ENCODE measurements at regions not wholly inside any gene's neighbourhood (a gene's known extent, or its start where the extent isn't known, plus 50 kb on each side); places are given as distances from the start of the nearest gene placed in this dataset.

DNA sequence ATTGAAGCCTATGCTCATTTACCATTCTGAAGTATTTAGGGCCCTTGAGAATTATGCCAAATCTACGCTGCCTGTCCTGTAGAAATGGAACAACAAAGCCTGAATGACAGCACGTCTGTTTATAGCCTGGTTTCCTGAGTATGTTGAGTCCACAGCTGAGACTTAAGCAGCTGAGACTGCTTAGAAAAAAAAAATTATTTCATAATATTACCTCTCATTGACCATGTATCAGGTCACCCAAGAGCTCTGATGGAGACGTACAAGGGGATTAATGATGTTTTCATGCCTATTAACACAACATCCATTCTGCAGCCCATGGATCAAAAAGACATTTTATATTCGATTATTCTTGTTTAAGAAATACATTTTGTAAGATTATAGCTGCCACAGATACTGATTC is 387.2 kb upstream of the NCAM2 start:
- DNase-seq (ENCODE audit: low spot score) (no peak), FAIRE-seq (no peak)

DNA sequence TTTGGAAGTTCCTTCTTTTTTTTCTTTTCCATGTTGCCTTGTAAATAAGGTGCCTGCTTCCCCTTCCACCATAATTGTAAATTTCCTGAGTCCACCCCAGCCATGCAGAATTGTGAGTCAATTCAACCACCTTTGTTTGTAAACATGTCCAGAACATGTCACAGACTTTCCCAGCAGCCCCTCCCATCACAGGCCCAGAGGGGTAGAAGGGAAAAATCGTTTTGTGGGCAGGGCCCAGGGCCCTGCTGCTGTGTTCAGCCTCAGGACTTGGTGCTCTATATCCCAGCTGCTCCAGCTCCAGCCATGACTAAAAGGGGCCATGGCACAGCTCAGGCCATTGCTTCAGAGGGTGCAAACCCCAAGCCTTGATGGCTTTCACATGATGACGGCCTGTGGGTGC is 384.6 kb upstream of the NCAM2 start:
- FAIRE-seq (no peak), DNase-seq (ENCODE audit: low spot score) (no peak)

DNA sequence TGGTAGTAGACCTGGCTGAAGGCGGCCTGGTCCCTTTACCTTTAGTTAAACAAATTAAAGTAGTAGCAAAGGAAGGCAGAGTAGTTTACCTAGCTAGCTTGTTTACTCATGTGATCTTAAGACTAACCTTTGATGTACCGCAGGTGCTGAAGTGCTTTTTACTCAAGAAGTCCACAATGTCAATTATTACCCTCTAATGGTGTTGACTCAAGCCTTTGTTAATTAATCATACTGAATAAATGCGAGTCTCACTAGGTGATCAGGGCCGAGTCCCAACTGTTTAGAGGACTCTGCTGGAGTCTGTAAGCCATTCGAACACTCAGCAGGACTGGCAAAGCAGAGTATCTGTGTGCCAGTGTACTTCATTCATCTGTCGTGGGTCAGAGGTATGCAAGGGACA is 381.1 kb upstream of the NCAM2 start:
- DNase-seq (ENCODE audit: low spot score) (no peak), FAIRE-seq (no peak)

DNA sequence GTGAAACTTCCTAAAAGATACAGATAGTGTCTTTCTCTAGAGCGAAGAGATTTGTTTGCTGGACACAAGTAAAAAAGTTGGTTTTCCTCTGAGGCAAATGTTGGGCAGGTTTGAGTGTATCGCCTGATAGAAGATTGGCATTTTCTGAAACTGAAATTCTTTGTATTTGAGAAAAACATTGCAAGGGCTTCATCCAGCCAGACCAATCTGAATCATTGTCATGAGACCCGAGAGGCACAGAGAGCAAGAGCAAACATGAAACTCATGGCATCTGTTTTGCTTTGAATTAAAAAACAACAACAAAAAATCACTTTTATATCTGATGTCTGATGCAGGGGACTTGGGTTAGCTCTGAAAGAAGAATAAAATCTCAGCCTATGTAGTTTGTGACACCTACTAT is 379.3 kb upstream of the NCAM2 start:
- FAIRE-seq (no peak), DNase-seq (ENCODE audit: low spot score) (no peak)

DNA sequence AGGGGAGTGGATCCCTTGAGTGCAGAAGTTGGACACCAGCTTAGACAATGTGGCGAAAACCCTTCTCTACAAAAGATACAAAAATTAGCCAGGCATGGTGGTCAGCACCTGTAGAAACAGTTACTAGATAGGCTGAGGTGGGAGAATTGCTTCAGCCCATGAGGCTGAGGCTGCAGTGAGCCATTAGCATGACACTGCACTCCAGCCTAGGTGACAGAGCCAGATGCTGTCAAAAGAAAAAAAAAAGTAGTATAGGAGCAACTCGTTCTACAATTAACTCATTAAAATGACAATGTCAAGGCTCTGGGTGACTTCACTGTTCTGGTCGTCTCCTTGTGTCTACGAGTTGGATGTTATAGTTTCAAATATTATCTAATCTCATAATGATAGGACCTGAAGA is 370.6 kb upstream of the NCAM2 start:
- no peak for FAIRE-seq

DNA sequence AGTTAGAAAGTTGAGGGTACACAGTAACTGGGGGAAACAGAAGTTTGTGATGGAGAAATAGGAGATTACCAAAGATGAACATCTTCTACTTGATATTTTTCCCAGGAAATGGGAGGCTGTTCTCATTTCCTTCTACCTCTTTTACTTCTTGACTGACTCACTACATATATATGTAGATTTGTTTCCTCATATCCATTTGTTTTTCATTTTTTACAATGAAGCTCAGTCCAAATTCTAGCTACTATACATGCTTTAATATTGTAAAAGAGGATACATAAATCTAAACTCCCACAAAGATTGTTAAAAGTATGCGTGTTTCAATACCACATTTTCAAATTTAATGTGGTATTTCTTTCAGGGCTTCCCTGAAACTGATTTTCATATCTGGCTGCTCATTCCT is 366.6 kb upstream of the NCAM2 start:
- DNase-seq (ENCODE audit: low spot score): no peak
- no peak for FAIRE-seq

More for the DNA sequence above, 370.6 kb upstream of the NCAM2 start:
- DNase-seq (ENCODE audit: low spot score): no peak

DNA sequence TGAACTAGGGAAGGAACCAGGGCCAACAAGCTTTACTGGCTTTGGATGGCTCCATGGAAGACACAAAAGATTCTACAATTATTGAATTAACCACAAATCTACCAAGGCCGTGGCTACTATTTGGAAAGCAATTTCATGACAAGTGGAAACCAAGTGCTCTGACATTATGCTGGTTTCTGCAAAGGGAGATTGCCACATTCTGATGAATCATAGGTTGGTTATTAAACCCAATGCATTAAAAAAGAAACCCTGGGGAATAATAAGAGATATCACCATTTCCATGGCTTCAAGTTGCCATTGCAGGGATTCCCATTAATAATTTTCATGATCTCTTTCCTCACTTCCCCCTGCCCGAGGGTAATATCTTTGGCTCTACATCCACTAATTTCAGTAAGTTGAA is 359.2 kb upstream of the NCAM2 start:
- DNase-seq (ENCODE audit: low spot score) (no peak), FAIRE-seq (no peak)

DNA sequence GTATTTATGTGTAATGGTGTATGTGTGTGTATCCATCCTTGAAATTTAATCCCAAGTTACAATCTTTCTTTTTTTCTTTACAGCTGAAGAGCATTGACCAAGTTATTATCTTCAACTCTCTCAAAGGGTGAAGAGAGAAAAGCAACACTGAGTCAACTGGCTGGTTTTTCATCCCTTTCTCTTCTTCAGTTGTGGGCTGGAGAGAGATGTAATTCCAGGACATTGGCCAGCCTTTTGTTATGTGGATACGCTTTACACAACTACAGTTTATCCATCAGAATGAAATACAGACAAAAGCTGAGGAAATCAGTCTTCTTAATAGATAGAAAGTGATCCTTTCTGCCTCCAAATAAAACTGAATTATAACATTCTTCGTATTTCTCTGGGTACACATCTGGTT is 357.0 kb upstream of the NCAM2 start:
- FAIRE-seq (no peak), DNase-seq (ENCODE audit: low spot score) (no peak)

DNA sequence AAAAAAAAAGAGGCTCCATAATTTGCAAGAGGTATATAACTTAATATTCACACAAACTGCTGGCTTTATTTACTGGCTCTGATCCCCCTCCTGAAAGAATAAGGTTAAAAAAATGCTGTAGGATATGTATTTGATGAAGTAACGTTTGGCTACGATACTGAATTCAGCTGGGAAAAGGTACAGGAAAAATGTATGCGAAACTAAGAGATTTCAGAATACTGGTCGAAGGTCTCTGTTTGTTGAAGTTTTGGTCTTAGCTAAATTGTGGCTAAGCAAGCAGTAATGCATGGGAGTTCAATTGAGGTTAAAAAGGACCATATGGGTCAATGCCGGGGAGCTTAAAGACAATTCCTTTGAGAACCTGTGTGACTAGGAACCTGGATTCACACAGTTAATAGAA is 355.5 kb upstream of the NCAM2 start:
- DNase-seq (ENCODE audit: low spot score) (no peak), FAIRE-seq (no peak)

DNA sequence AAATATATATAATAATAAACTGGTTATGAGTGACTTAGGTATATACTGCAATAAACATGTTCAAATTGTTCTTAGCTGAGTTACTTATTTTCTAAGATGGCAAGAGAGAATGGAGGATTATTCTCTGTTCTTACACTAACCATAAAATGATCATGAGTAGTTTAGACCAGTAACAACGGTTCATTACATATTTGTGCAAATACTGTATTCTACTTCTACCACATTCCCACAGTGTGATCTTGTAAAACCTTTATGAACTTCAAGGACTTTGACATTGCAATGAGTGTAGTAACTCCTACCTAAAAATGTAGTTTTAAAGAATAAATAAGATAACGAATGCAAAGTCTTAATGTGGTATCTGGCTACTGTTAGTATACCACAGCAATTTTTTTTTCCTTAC is 353.7 kb upstream of the NCAM2 start:
- DNase-seq (ENCODE audit: low spot score): no peak
- FAIRE-seq: no peak

DNA sequence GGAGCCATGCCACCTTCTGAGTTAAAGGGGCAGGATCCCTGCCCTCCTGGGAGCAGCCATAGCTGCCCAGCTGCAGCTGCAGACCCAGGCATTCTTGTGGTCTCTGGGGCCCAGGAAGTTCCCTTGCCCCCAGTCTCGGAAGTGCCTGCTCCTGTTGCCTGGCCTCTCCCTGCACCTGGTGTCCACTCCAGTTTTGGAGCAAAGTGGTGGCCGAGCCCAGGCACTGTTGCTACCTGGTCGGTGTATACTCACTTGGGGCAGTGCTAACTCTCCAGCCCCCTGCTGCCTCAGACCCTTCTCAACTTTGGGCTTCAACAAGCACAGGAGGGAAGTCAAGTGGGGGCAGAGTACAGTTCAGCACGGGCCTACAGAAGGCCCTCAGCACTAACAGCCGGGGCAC is 352.9 kb upstream of the NCAM2 start:
- FAIRE-seq (no peak), DNase-seq (ENCODE audit: low spot score) (no peak)

DNA sequence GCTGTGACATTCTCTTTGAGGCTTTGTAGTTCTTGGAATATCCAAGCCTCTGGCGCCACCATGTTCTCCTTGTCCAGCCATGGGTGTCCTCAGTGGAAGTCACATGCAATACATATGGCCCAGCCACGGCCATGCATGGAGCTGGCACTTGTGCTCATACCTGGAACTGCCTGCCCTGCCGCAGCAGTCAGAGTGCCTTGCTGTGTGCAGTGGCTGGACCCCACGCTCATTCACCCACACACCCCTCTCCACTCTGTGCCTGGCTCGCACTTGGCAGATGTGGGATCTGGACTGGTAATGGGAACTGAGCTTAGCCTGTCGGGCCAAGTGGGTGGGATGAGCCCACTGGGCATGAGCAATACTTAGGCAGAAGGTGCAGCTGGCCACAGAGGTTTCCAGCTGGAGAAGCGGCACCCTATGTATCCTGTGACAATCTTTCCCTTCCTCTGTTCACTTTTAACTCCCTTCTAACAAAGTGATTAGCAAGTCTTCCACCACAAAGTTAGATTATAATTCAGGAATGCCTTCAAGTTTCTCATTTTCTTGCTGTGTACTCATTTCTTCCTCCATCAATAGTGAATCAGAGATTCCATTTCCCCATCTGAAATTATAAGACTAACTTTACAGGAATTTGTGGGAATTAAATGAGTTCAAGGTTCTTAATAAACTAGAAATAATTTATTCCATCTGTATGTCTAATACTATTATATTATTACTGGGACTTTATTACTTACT is 351.6 kb upstream of the NCAM2 start:
- no peak for FAIRE-seq
- DNase-seq (ENCODE audit: low spot score): no peak

DNA sequence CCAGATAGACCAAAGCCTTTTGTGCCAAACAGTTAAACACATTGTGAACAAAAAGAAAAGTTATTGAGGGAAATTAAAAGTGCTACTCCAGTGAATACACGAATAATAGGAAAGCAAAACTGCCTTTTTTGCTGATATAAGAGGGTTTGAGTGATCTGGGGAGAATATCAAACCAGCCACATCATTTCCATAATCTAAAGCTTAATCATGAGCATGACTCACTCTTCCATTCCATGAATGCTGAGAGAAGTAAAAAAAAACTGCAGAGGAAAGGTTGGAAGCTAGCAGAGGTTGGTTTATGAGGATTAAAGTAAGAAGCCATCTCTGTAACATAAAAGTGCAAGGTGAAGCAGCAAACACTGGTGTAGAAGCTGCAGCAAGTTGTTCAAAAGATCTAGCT is 350.6 kb upstream of the NCAM2 start:
- FAIRE-seq: no peak
- no peak for DNase-seq (ENCODE audit: low spot score)

DNA sequence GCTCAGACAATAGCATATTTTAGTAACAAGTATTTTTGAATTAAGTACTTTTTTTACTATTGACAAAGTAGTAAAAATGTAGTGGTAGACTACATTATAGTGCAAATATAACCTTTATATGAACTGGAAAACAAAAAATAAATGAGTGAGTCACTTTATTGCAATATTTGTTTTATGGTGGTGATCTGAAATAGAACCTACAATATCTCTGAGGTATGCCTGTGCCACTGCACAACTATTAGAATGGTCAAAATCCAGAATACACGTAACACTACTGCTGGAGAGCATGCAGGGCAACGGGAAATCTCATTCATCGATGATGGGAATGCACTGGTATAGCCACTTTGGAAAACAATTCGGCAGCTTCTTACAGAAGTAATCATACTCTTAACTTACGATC is 349.0 kb upstream of the NCAM2 start:
- no peak for FAIRE-seq
- no peak for DNase-seq (ENCODE audit: low spot score)

DNA sequence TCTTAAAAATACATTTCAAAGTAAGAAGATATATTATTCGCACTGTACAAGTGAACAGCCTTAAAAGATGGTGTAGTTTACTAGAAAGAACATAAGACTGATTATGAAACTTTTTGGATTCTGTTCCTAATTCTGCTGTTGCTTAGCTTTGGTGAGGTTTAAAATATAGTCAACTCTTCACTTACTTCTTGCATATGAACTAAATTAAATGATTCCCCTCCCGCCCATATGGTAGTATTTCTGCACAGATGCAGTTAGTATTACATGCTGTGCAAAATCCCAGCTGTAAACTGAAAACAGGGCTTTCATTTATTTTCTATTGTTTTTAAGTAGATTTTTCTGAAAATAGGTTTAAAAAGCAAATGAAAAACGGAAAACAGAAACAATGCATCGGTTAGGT is 345.4 kb upstream of the NCAM2 start:
- FAIRE-seq (no peak), DNase-seq (ENCODE audit: low spot score) (no peak)

DNA sequence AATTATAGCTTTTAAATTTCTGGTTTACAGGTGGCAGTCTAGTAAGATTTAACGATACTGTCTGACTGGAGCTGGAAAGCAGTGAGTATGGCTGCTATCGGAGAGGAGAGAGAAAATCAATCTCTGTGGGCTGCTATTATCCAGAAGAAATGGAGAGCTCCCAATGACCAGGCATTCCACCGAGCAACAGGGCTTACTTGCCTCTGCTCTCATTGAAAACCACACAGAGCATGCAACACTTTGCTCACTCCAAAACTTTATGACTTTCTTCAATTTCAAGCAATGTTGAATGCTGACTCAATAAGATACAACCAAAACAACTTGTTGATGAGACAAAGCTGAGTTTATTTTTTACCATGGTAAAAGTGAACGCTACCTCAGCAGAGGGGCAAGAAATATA is 337.0 kb upstream of the NCAM2 start:
- no peak for FAIRE-seq
- no peak for DNase-seq (ENCODE audit: low spot score)

DNA sequence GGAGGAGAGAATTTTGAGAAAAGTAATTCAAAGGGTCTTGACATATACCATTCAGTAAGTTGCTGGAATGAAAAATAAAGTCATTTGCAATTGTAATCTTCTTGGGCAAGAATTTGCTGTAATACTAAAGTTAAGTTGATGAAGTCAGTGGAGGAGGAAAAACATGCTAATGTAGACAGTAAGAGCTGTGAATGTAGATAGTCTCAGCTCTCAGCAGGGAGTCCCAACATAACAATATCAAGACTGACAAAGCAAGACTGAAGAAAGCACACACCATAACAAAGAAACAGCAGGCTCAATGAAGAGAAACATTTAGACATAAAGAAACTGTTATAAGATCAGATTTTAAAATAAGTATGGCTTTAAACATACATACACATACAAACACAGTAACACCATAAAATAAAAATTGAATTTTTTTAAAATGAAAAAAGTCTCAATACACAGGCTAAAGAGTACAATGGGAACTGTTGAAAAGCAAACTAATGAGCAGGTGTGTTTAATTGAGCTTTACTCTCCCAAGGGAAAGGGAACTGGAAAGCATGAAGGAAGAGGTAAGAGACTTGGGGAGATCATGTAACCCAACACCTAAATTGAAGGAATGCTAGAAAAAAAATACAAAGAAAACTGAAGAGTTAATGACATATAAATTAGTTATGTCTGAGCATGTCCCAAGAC is 336.3 kb upstream of the NCAM2 start:
- no peak for FAIRE-seq
- DNase-seq (ENCODE audit: low spot score): no peak

DNA sequence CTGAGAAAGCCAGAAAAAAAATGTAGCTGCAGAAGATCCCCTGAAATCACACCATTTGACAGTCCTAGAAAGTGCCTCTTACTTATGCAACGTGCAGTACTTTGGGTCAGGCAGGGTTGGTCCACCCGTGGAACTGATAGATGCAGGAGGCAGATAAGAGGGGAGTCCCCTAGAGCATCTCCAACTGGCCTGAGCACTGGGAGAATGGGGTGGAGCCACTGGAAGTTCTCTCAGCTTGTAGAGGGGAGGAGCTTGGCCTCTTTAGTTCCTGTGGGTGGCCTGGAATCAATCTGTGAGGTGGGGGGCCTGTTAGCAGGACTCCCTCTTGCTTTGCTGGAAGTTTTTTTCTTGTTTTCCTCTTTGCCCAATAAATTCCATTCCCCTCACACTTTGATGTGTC is 335.7 kb upstream of the NCAM2 start:
- DNase-seq (ENCODE audit: low spot score) (no peak), FAIRE-seq (no peak)

DNA sequence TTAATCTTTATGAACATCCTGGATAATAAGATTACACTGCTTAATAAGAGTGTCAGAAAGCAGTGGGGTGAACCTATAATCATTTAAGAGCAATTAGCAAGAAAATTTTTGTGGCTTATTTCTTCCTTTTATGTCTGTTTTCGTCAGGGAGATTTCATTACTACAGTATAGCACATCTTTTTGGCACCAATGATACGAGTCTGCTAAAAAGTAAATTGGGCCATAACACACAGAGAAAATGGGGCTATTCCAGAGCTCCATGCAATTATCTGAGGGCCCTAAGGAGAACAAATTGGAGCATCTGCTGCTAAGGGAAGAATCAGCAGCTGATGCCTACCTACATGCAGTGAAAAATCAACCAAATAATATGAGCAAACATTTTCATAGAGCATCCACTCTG is 330.3 kb upstream of the NCAM2 start:
- DNase-seq (ENCODE audit: low spot score) (no peak), FAIRE-seq (no peak)

DNA sequence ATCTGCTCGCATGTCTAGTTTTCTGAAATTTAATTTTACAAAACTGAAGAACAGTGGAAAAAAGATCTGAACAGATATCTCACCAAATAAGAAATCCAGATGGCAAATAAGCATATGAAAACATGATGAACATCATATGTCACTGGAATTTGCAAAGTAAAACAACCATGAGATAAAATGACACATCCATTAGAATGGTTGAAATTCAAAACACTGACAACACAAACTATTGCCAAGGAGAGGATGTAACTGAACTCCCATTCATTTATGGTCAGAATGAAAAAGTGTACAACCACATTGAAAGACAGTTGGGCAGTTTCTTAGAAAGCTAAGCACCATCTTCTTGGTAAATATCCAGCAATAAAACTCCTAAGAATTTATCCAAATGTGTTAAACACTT is 312.7 kb upstream of the NCAM2 start:
- DNase-seq (ENCODE audit: low spot score): no peak
- FAIRE-seq: no peak

DNA sequence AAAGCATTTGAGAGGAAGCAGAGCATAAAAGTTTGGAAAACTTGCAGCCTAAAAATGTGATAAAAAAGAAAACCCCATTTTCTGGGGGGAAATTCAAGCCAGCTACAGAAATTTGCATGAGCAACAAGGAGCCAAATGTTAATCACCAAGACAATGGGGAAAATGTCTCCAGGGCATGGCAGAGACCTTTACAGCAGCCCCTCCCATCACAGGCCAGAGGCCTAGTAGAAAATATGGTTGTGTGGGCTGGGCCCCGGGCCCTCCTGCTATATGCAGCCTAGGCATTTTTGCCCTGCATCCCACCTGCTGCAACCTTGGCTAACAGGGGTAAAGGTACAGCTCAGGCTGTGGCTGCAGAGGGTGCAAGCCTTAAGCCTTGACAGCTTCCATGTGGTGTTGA is 299.6 kb upstream of the NCAM2 start:
- DNase-seq (ENCODE audit: low spot score) (no peak), FAIRE-seq (no peak)

DNA sequence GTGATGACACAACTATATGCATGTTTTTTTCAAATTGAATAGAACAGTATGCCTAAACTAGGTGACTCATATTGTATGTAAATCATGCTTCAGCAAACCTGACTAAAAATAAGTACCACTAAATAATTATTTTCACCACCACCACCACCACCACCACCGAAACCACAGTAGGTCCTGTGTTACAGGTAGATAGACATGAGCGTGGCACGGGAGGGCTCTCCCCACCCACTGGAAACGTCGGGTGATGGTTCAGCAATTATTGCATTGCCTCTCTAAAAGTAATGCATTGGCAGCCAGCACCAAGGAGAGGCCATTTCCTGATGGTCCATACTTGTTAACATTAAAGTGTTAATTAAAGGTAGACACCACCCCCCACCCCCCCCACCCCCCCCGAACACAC is 297.0 kb upstream of the NCAM2 start:
- DNase-seq (ENCODE audit: low spot score) (no peak), FAIRE-seq (no peak)

DNA sequence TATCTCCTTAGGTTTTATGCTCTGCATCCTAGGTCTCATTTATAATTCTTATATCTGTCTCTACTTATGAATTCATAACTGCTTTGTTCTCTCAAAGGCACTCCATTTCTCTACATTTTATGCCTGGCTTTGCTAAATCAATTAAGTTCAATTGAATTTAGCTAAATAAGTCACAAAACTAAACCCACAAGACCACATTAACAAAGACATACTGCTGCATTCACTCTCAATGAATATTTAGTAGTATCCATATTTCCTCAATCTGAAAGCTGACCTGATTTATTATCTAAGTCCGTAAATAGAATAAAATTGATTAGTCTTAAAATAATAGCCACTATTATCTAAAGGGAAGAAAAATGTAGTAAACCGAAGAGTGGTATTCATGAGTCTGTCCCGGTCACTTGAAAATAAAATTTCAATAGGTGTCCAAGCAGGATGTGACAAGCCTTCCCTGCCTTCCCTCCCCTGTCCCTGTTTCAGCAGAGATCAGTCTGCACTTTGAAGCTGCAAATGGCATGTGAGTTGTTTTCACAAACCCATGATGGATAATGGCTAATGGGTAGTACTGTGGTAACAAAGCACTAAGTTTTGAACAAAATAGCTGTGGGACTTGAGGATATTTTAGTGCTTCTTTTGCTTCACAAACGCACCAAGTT is 295.0 kb upstream of the NCAM2 start:
- FAIRE-seq: no peak
- DNase-seq (ENCODE audit: low spot score): no peak

All from RCC 7860 (cell line).